IMR-90 (cell line): ENCODE measurements at regions not wholly inside any gene's neighbourhood (a gene's known extent, or its start where the extent isn't known, plus 50 kb on each side); places are given as distances from the start of the nearest gene placed in this dataset.

Experiments used
- CTCF ChIP-seq: conservative IDR thresholded peaks from 2 replicates; pipeline ENCODE4 v1.5.1; 2012; ENCODE audit warnings: mild to moderate bottlenecking, low read depth, low read length, improper control_type of control experiment
- ELK1 ChIP-seq: fragments of 150-350 bp; IDR thresholded peaks from 2 replicates; pipeline ENCODE4 v1.6.1; 2016; ENCODE audit warnings: low read depth, mild to moderate bottlenecking, low read length, moderate library complexity, borderline replicate concordance
- USF2 ChIP-seq: fragments of 150-350 bp; IDR thresholded peaks from 2 replicates; pipeline ENCODE4 v1.6.1; 2017; ENCODE audit warnings: mild to moderate bottlenecking, antibody characterized with exemption, low read length, low read depth

GRCh38 chr1:30165116-30165515 lies 558.3 kb downstream of the MATN1 start:
- no peak for TF ChIP-seq USF2
- TF ChIP-seq ELK1, result no peak
- TF ChIP-seq CTCF, result no peak
